SK-N-MC (cell line): ENCODE measurements at regions not wholly inside any gene's neighbourhood (a gene's known extent, or its start where the extent isn't known, plus 50 kb on each side); places are given as distances from the start of the nearest gene placed in this dataset.

ENCODE experiments used
- EZH2 ChIP-seq: fragments of 200-600 bp; sonication (generic); IDR thresholded peaks from one replicate; pipeline ENCODE4 v1.6.1; 2017; ENCODE audit warnings: antibody characterized with exemption
- FOXP2 ChIP-seq: optimal IDR thresholded peaks from 2 replicates; pipeline ENCODE3; 2011; ENCODE audit warnings: mild to moderate bottlenecking, moderate library complexity; ENCODE audit not compliant: insufficient read depth; ENCODE audit errors: extremely low read length, control extremely low read depth
- POLR2AphosphoS5 ChIP-seq: IDR thresholded peaks from 2 replicates; pipeline ENCODE4 v1.6.1; 2012; ENCODE audit warnings: mild to moderate bottlenecking, low read depth, low read length, borderline replicate concordance

- TF ChIP-seq POLR2AphosphoS5 (no peak), EZH2 (no peak), FOXP2 (no peak)
Measured at GRCh38 chr18:30208546-30208945, 834.0 kb downstream of the DSC3 start.
